Epidermal melanocyte (primary cell): ENCODE measurements at regions not wholly inside any gene's neighbourhood (a gene's known extent, or its start where the extent isn't known, plus 50 kb on each side); places are given as distances from the start of the nearest gene placed in this dataset.
A peak's percentile ranks its signal among the peaks of the same experiment; 100 is the strongest.
"Not testable (repeated sequence)": the region's sequence is repeated elsewhere in the genome, so short reads cannot be mapped to it uniquely, and the experiment has no call there.

Experiments used
- DNase-seq: peaks from one replicate; pipeline ENCODE4 v3.0.0; 2011; ENCODE audit warnings: low spot score; ENCODE audit not compliant: insufficient read length

DNA sequence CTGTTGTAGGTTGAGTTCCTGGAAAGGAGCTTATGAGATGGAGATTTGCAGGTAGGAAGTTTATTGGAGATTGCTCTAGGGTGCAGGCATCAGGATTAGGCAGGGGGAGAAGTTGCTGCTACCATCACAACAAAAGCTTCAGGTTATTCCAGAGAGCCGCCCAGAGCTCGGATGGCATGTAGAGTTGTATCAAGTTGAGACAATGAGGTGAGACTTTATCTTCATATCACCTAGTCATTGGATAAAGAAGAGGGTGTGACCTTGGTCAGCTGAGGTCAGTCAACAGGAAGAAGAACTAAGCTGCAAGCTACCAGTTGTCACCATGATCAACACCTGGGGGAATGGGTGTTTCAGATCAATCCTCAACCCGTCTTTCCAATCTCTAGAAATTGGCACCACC is 342.0 kb downstream of the RFC3 start:
- no peak for DNase-seq

DNA sequence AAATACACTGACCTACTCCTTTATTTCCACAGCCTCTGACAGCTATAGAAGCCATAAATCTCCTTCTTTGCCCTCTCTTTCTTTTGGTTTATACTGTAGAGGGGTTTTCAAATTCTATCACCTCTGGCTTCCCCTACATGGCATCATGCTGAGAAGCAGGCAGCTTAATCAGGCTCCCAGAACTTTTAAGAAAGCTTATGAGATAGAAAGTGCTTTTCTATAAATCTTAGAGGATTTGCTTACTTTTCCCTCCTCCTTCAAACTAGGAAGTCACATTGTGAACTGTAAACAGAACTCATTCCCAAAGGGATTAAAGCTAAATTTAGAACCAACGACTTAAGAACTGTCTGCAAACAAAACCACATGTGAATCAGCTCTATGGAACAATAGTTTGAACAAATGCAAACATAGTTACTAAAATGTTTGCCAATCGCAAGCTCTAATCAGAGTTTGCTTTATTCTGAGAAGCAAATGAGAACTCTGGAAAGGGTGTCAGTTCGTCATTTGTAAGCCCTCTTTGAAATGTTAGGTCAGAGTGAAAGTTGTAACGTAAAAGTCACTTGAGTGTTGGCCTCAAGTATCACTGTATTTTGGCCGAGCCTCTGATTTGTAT is 344.1 kb downstream of the RFC3 start:
- peak; percentile 36 for DNase-seq

DNA sequence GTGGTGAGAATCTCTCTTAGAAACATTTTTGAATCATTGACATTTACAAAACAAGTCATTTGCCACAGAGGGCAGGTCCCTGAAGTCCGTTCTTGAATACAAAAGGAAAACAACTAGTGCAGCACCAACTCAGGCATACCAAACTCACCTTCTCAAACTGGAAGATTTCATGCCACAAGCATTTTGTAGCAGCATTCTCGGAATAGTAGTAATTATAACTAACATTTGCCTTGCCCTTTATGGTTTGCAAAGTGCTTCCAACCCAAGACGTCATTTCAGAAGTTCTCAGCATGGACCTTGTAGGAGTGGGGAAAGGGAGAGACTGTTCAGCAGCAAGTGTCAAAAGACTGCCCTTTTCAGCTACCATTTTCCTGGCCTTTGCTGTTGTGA is 344.6 kb downstream of the RFC3 start:
- no peak for DNase-seq

DNA sequence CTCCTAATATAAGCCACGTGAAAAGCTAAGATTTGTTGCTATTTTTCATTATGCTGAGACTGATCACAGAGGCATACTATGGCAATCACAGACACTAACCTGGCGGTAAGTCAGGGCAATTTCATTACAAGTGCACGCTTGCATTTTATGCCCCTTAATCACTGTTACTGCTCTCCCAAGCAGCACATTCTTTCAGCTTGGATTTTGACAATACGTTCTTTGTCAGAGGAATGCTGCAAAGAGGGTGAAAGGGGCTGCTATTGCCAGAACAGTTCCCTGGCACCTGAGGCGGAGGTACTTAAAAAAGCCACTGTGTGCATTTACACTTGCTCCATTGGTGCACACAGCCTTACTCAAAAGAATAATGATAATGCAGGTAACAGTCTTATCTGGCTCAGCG is 346.6 kb downstream of the RFC3 start:
- DNase-seq = no peak

- no peak for DNase-seq
Measured at GRCh38 chr13:34165158-34165557, 347.2 kb downstream of the RFC3 start.

- DNase-seq = no peak
Measured at GRCh38 chr13:34166406-34166805, 348.5 kb downstream of the RFC3 start.

DNA sequence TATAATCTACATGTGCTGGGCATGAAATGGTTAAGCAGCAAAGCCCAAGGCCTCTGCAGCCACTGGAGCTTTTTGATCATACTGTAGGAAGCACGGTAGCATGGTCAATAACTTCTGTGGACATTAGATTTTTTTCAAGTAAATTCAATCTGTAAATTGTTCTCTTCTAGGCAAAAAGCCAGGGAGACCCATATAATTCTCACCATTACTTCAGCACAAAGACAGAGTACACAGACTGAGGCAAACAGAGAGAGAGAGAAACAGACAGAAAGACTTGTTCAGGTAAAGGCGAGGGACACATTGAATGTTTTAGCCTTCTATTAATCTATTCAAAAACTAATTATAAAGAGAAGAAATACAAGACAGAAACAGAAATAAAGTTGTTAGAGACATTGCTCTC is 349.4 kb downstream of the RFC3 start:
- DNase-seq = no peak

- no peak for DNase-seq
Measured at GRCh38 chr13:34172048-34172447, 354.1 kb downstream of the RFC3 start.

DNA sequence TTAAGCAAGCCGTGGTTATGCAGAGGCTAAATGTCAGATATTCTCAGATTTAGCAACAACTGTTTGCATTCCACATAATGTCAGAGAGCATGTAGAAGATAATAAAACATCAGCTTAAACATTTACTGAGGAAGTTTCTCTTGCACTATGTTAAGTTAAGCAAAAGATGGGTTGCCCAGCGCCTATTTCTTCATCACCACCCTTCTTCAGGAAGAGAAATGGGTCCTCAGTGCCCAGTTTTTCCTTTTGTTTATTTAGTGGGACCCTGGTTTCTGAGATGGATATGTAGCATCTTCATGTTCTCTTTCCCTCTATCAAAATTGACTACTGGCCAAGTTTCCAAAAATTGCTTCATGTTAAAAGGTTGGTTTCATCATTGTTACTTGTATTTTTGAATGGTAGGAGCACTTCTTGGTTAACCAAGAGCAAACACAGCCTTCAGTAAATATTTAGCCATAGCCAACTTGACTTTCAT is 356.8 kb downstream of the RFC3 start:
- no peak for DNase-seq

DNA sequence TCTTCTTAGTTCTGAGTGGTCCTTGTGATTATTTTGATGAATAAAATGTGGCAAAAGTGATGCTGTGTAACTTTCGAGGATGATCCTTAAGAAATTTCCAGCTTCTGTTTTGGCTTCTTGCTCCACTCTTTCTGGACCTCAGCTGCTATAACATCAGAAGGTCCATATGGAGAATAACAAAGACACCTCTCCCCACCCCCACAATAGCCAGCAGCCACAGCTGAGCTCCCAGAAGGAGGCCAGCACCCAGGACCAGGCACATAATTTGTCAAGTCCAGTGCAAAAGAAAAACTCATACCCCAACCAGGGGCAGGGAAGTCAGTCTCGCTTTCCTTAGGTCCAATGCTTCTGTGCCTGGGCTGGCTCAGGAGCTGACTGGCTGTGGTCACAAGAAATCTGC is 357.6 kb downstream of the RFC3 start:
- no peak for DNase-seq

GRCh38 chr13:34176633-34177032 is 358.7 kb downstream of the RFC3 start:
- DNase-seq = no peak

DNA sequence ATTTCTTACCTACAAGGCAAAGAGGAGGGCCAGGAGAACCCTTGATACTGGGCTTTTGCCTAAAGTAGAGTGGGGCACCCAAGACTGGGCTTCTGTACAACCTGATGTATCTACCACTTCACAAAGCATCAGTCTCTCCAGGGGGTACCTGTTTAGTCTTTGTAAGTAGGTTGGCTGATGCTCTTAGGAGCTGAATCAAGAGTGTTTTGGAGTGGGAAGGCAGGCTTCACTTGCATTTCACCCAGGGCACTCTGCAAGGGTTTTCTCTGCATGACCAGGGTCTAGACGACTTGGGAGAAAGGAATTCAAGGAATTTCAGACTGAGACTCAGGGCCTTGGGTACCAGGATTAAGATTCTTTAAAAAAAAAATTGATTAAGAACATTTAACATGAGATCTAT is 361.5 kb downstream of the RFC3 start:
- DNase-seq = no peak

DNA sequence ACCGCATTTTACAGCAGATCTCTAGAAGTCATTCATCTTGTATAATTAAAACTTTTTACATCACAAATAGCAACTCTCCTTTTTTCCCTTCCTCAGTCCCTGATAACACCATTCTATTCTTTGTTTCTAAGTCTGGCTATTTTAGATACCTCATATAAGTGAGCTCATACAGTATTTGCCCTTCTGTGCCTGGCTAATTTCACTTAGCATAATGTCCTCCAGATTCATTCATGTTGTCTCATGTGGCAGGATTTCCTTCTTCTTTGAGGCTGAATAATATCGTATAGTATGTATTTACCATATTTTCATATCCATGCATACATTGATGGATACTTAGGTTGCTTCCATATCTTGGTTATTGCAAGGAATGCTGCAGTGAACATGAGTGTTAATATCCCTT is 362.0 kb downstream of the RFC3 start:
- no peak for DNase-seq

GRCh38 chr13:34181256-34181655 is 363.3 kb downstream of the RFC3 start:
- DNase-seq = not testable (repeated sequence)

GRCh38 chr13:34189946-34190345 is 372.0 kb downstream of the RFC3 start:
- no peak for DNase-seq

DNA sequence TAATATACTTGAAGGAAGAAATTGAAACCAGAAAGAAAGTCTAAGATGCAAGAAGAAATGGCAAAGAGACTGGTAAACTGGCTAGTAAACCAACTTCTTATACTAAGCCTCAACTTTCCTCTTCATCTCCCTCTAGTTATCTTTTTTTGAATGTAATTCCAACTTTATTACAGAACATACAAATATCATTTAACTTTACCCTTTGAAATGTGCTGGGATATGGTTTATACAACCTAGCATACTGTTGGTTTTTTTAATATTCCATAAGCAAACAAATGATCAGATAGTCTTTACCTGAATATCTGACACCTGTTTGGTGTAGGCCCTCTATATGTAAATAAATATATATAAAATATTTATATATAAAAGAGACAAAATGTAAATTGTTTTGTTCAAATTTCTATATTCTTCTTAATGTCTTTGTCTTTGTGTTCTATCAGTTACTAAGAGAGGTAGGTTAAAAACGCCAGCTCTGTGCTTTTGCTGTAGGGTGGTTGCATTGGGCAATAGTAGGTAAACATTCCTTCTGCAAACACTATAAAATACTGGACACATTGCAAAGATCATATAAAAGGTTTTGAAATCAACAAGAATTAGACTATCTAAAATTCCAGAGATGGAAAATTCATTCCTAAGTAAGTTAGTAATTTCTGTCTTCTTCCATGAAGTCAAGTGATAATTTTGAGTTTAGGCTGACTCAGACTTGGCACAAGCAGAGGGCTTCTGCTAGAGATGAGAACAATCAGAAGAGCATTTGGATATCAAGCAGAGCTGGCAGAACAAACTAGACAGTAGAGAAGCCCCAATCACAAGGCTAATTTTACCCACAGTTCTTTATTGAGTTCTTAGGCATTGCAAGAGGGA is 383.3 kb downstream of the RFC3 start:
- DNase-seq = no peak

DNA sequence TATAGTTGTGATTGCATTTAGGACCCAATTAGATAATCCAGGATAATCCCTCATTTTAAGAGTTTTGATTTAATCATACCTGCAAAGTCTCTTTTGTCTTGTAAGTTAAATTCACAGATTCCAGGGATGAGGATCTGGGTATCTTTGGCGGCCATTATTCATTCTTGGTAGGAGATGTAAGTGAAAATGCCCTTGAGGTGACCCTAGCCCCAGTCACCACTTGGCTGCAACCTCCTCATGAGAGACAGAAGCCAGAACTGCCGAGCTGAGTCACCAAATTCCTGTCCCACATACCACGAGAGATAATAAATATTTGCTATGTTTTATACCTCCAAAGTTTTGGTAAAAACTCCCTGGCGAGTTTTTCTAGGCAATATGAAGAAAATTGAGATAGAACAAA is 389.4 kb downstream of the RFC3 start:
- peak; percentile 23 for DNase-seq

- no peak for DNase-seq
Measured at GRCh38 chr13:34207872-34208271, 389.9 kb downstream of the RFC3 start.

DNA sequence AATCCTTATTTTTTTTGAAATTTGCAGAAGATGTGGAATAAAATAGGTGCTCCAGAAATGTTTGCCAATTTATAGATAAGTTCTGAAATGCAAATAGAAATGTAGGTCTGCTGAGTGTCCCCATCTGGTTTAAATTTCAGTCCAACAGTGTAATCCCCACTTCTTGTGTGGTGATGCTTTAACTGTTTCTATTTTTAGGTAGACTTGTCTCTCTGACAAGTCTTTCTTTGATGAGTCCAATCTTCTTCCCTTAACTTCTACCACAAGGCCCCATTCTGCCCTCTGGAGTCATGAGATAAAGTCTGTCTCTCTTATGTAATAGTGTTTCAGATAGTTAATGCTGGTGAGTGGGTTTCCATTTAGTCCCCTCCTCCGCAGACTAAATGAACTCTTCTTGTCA is 390.4 kb downstream of the RFC3 start:
- no peak for DNase-seq

GRCh38 chr13:34210341-34210740 is 392.4 kb downstream of the RFC3 start:
- DNase-seq = no peak

DNA sequence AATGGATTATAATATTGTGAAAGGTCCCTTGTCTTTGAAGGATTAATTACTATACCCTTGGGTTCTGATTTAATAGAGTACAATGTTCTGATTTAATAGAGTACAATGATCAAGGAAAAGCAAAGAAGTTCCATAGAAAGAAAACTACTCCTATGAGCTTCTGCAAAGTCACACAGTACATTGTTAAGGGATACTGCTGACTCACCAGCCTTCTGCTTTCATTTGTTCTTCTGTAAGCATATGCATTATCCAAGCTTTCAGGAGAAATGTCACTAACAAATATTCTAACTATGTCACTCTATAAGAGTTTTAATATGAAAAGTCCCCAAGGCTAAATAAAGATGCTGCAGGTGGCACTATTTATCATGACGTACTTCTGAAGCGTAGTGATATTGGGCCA is 396.7 kb downstream of the RFC3 start:
- DNase-seq = no peak

GRCh38 chr13:34216256-34216655 is 398.3 kb downstream of the RFC3 start:
- no peak for DNase-seq
